Activated T-cell treated with anti-CD3 and anti-CD28 coated beads, Interleukin-2, amount 50 U/mL, for 72 hours (primary cell): ENCODE measurements at regions not wholly inside any gene's neighbourhood (a gene's known extent, or its start where the extent isn't known, plus 50 kb on each side); places are given as distances from the start of the nearest gene placed in this dataset.
A peak's percentile ranks its signal among the peaks of the same experiment; 100 is the strongest.
"Not testable (repeated sequence)": the region's sequence is repeated elsewhere in the genome, so short reads cannot be mapped to it uniquely, and the experiment has no call there.

Experiments
- ATAC-seq, 2 donors: fragments of 150-1000 bp; cut with Tn5 transposase; replicated peaks in 1 of 2; 2 replicates each; pipeline ENCODE4 v1.10.0; 2021; ENCODE audit warnings: moderate library complexity in 2 of 2, mild to moderate bottlenecking in 1 of 2
- DNase-seq, 2 donors: peaks; one replicate each; pipeline ENCODE4 v3.0.0; 2021 to 2022; ENCODE audit warnings: mixed read lengths in 1 of 2
- H3K27ac Mint-ChIP-seq: one replicate; pipeline ENCODE4 v1.8.0; 2022; ENCODE audit warnings: mild to moderate bottlenecking, moderate library complexity, mixed read lengths
- H3K27me3 Mint-ChIP-seq: one replicate; pipeline ENCODE4 v1.8.0; 2022; ENCODE audit warnings: low read depth, mixed read lengths
- H3K36me3 Mint-ChIP-seq, 2 donors: one replicate each; pipeline ENCODE4 v1.8.0; 2022; ENCODE audit warnings: mixed read lengths in 2 of 2, mild to moderate bottlenecking in 1 of 2; ENCODE audit not compliant: insufficient read depth in 2 of 2
- H3K4me1 Mint-ChIP-seq: one replicate; pipeline ENCODE4 v1.8.0; 2022; ENCODE audit warnings: low read depth, mixed read lengths
- H3K4me3 Mint-ChIP-seq, 2 donors: one replicate each; pipeline ENCODE4 v1.8.0; 2022; ENCODE audit warnings: mild to moderate bottlenecking in 2 of 2, mixed read lengths in 2 of 2, moderate library complexity in 2 of 2
- H3K9me3 Mint-ChIP-seq, 2 donors: one replicate each; pipeline ENCODE4 v1.8.0; 2022; ENCODE audit warnings: mixed read lengths in 2 of 2

DNA sequence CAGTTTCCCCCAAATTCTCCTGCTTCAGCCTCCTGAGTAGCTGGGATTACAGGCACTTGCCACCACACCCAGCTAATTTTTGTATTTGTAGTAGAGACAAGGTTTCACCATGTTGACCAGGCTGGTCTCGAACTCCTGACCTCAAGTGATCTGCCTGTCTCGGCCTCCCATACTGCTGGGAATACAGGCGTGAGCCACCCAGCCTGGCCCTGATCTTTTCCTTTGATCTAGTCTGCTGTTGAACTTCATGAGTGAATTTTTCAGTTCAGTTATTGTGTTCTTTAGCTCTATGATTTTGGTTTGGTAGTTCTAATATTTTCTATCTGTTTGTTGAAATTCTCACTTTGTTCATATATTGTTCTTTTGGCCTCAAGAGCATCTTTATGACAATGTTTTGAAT, 83.4 kb upstream of the RAP2C start:
- not testable (repeated sequence) for H3K27ac Mint-ChIP-seq, H3K4me3 Mint-ChIP-seq, ATAC-seq, H3K4me1 Mint-ChIP-seq, DNase-seq, H3K36me3 Mint-ChIP-seq, H3K9me3 Mint-ChIP-seq
- H3K27me3 Mint-ChIP-seq, result peaks cover 23% of the 10 kb centered on the region

DNA sequence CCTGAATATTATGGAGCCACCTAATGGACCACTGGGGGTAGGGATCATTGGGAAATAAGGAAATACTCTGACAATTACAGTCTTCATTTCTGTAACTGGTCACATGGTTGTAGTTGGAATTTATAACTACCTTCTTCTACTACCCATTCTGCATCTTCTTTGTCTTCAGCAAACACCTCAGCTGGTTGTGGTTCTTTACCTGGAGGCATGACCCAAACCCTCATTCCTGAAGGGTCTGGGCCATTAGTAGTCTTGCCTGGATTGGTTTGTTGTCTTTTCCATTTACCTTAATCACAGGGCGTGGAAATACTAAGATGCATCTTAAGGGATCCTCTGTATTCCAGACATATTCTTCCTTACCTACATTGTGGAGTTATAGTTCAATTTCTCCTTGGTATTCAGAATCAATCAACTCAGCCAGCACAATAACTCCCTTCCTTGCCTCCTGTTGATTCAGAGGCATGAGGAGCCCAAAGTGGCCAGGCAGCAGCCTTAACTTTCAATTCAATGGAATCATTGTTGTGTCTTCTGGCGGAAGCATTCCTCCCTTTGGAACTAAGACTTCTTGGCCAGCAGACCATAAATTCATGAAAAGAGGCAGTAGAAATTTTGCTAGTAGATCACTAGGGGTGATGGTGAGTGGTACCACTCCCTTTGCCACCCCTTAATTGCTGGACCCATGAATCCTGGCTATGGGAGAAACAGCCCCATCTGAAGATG, 75.7 kb upstream of the RAP2C start:
- Mint-ChIP-seq H3K36me3 (no peaks in the 10 kb centered on the region), H3K4me3 (no peak overlapping the region), H3K27me3 (peaks cover 21% of the 10 kb centered on the region), H3K4me1 (no peaks in the 10 kb centered on the region), H3K27ac (no peak overlapping the region), H3K9me3 (peaks cover 0 to 3% of the 10 kb centered on the region in 2 donors)
- no peak for DNase-seq
- ATAC-seq, result no peak

DNA sequence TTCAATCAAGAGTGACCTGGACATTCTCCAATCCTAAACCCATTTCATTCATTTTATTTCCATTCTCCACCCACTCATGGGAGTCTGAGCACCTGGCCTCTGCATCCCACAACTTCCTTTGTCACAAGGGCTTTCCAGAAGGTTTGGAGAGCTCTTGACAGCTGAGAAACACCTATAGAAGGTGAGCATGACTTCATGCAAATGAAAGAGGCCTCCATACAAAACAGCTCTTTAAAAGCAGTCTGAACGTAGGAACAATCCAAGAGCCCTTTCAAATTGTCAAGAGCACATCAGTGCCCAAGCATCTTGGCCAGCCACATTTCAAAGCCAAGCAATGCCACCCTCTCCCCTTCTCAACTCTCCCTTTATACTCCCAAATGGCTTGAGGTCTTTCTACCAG, 74.9 kb upstream of the RAP2C start:
- no peaks in the 10 kb centered on the region for H3K4me1 Mint-ChIP-seq
- ATAC-seq (no peak), DNase-seq (no peak)
- H3K9me3 Mint-ChIP-seq, result peaks cover 0 to 3% of the 10 kb centered on the region in 2 donors
- H3K36me3 Mint-ChIP-seq, result no peaks in the 10 kb centered on the region
- no peak overlapping the region for H3K27ac Mint-ChIP-seq
- no peak overlapping the region for H3K4me3 Mint-ChIP-seq
- H3K27me3 Mint-ChIP-seq, result peaks cover 19% of the 10 kb centered on the region

DNA sequence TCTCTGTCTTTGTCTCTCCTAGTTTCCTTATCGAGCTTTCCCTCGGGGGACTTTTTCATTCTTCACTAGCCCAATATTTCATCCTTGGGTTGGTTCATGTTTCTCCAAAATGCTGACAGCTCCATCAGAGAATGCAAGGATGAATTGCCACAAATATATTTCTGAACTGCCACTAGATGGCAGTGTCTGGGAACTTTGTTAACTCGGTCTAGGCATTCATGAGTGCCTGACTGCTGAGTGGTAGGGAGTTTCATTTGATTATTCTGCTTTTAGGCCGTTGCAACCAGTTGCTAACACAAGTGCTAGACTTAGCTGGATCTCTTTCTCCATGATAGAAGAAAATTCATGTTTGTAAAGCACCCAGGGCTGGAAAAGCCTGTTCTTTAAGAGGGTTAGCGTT, 73.5 kb upstream of the RAP2C start:
- Mint-ChIP-seq H3K36me3 (no peaks in the 10 kb centered on the region), H3K27me3 (peaks cover 19% of the 10 kb centered on the region), H3K9me3 (no peaks in the 10 kb centered on the region), H3K4me1 (no peaks in the 10 kb centered on the region), H3K4me3 (no peak overlapping the region), H3K27ac (no peak overlapping the region)
- ATAC-seq (peak; percentile 39 to 40), DNase-seq (peak; percentile 10 to 16)

DNA sequence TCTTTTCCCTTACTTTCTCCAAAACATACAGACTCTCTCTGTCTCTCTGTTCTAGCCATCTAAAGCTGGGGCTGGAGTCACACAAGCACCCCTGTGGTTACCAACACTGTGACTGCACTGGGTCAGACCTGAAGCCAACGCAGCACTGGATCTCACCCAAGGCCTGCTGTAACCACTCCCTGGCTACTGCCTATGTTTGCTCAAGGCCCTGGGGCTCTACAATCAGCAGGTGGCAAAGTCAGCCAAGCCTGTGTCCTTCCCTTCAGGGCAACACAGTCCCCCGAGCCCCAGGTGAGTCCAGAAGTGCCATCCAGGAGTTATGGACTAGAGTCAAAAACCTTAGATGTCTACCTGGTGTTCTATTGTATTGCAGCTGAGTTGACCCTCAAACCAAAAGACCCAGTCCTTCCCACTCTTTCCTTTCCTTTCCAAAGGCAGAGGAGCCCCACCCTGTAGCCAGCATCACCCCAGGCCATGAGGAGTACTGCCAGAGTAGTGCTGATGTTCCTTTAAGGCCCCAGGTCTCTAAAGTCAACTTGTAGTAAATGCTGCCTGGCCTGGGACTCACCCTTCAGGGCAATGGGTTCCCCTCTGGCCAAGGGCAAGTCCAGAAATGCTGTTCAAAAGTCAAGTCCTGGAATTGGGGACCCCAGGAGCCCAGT, 58.8 kb upstream of the RAP2C start:
- Mint-ChIP-seq H3K27ac (no peak overlapping the region), H3K27me3 (peaks cover 23% of the 10 kb centered on the region), H3K36me3 (no peaks in the 10 kb centered on the region), H3K4me1 (no peaks in the 10 kb centered on the region), H3K9me3 (no peaks in the 10 kb centered on the region), H3K4me3 (no peak overlapping the region)
- ATAC-seq (no peak), DNase-seq (no peak)

DNA sequence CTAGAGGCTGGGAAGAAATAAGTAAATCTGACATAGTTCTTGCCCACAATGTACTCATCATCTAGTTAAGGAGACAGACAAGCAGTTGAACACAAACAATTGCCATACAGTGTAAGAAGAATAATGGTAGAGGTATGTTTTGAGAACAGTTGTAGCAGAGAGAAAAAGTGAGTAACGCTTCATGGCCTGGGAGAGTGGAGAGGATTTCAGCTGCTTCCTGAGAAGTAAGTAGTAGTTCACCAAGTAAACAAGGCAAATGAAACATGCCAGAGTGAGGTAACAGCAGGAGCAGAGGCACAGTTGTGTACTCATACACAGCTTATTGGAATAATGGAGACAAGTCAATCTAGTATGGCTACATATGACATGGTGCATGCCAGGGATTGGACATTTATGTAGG, 53.6 kb upstream of the RAP2C start:
- no peaks in the 10 kb centered on the region for H3K36me3 Mint-ChIP-seq
- H3K4me1 Mint-ChIP-seq, result peaks cover 18% of the 10 kb centered on the region
- H3K27ac Mint-ChIP-seq, result no peak overlapping the region
- H3K27me3 Mint-ChIP-seq, result peaks cover 48% of the 10 kb centered on the region
- DNase-seq (no peak), ATAC-seq (no peak)
- H3K4me3 Mint-ChIP-seq, result no peak overlapping the region
- H3K9me3 Mint-ChIP-seq, result no peaks in the 10 kb centered on the region

DNA sequence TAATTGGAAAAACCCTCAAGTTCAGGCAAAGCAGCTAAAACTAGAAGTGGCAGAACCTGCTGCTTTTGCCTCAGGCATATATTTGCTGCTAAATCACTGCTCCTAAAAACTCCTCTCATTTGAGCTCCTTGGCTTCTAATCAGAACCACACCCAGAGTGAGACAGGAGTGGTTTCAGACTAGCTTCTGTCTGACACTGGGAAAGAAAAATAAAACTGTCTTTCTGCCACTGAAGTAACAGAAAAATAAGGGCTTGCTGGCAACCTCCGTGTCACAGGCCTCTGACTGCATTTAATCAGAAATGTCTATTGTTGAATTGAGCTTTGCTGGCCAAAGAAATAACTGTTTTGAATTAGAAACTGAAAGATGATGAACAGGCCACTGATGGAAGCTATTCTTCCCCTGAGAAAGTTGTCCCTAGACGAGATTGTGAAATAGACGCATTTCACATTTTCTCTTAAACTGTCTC, 52.1 kb upstream of the RAP2C start:
- DNase-seq (no peak), ATAC-seq (no peak)
- no peaks in the 10 kb centered on the region for H3K36me3 Mint-ChIP-seq
- peaks cover 45% of the 10 kb centered on the region for H3K27me3 Mint-ChIP-seq
- H3K9me3 Mint-ChIP-seq, result no peaks in the 10 kb centered on the region
- peaks cover 28% of the 10 kb centered on the region for H3K4me1 Mint-ChIP-seq
- no peak overlapping the region for H3K4me3 Mint-ChIP-seq
- H3K27ac Mint-ChIP-seq, result no peak overlapping the region

DNA sequence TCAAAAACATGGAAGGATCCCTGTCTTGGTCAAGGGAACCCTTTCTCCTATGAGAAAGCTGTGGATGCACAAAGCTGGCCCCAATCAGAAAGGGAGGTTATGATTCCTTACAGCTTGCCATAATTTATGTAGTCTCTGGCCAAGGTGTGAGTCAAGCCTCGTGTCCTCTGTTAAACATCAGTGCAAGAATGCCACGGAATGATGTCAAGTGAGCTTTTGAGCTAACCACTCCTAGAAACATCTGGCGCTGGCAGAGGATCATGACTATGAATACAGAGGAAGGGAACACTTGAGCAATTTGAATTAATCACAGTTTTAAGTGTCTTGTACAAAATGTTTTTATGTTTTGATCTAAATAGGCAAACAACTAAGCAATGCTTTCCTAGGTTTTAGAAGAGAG, 51.5 kb upstream of the RAP2C start:
- Mint-ChIP-seq H3K27me3 (peaks cover 40% of the 10 kb centered on the region), H3K27ac (no peak overlapping the region), H3K9me3 (no peaks in the 10 kb centered on the region), H3K4me1 (peaks cover 28% of the 10 kb centered on the region), H3K4me3 (no peak overlapping the region), H3K36me3 (no peaks in the 10 kb centered on the region)
- DNase-seq, result no peak
- peak in 1 of 2 donors; percentile 42 for ATAC-seq

DNA sequence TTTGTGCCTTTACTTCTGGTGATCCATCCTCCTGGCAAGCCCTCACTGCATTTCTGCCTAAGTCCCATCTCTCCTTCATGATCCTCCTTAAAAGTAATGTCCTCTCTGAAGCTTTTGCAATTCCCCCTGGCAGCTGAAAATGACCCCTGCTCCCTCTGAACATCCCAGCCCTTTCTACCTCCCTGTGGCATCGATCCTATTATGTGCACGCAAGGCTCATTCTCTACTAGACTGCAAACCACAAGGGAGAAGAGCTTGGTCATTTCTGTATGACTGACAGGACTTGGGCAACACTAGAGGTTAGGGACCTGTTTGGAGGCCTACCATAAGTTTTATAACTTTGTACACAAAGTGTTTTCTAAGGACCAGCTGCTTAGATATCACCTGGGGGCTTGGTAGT, 50.8 kb upstream of the RAP2C start:
- no peaks in the 10 kb centered on the region for H3K36me3 Mint-ChIP-seq
- no peak overlapping the region for H3K4me3 Mint-ChIP-seq
- DNase-seq (no peak), ATAC-seq (peak in 1 of 2 donors; percentile 41)
- H3K27ac Mint-ChIP-seq, result no peak overlapping the region
- H3K9me3 Mint-ChIP-seq, result no peaks in the 10 kb centered on the region
- peaks cover 45% of the 10 kb centered on the region for H3K27me3 Mint-ChIP-seq
- H3K4me1 Mint-ChIP-seq, result peaks cover 28% of the 10 kb centered on the region
